Bone marrow (tissue), 2 donors: ENCODE measurements at regions not wholly inside any gene's neighbourhood (a gene's known extent, or its start where the extent isn't known, plus 50 kb on each side); places are given as distances from the start of the nearest gene placed in this dataset.
"Not testable (repeated sequence)": the region's sequence is repeated elsewhere in the genome, so short reads cannot be mapped to it uniquely, and the experiment has no call there.

Source experiments
- DNase-seq, 2 donors: peaks; one replicate each; lab custom pipeline; 2025; lab: John Stamatoyannopoulos, UW

DNA sequence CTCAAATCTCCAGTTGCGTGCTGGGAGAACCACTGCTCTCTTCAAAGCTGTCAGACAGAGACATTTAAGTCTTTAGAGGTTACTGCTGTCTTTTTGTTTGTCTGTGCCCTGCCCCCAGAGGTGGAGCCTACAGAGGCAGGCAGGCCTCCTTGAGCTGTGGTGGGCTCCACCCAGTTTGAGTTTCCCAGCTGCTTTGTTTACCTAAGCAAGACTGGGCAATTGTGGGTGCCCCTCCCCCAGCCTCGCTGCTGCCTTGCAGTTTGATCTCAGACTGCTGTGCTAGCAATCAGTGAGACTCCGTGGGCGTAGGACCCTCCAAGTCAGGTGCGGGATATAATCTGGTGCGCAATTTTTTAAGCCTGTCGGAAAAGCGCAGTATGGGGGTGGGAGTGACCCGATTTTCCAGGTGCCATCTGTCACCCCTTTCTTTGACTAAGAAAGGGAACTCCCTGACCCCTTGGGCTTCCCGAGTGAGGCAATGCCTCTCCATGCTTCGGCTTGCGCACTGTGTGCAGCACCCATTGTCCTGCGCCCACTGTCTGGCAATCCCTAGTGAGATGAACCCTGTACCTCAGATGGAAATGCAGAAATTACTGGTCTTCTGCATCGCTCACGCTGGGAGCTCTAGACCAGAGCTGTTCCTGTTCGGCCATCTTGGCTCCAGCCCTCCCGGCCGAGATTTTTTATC lies 414.8 kb upstream of the SYNCRIP start:
- DNase-seq, result not testable (repeated sequence)

DNA sequence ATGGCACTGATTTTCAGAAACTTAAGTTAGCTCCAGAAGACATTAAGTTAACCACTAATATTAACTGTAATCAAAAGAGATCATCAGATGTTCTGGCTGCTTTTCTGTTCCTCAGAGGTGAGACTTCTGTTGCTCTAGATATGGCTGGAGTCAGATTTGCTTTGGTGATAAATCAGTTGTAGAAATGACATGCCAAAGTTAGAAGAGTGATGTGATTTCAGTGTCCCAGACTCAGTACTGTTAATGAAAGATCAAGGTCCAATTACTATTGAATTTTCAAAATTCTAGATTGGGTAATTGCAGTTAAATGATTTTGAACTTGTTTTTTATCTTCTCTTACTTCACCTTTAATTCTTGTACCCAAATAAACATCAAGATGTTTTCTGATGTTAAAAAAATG lies 402.4 kb upstream of the SYNCRIP start:
- DNase-seq, result no peak

DNA sequence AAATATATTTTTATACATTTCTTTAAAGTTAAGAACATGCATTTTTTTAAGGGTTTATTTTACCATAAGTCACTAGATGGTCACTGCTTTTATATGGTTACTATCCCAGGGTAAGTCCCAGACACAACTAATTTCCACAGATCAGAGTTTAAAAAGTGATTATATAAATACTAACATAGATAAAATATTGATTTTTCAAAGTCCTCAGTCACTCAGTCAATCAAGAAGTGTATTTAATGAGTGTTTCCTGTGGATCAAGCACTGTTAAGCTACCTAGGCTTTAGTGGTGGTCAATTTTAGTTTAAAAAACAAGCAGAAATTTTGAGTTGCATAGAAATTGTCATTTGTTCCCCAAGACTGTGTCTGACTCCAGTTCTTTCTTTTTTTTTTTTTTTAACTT lies 399.5 kb upstream of the SYNCRIP start:
- DNase-seq, result no peak

DNA sequence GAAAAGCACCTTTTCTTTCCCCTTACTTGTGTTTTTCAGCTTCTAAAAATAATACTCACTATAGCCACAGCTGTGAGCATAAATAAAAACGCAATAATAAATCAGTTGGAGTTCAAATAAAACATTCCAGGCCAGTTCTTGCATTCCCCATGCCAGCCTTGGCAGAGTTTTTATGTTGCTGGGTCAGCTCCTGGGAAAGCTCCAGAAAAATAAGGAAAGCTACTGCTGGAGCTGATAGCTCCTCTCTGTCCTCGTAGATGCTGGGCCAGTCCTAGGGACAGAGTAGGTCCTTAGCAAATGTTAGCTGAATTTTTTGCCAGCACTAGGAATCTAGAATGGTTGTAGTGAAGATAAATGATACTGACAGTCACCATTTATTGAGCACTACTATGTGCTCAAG lies 389.0 kb upstream of the SYNCRIP start:
- DNase-seq, result no peak

DNA sequence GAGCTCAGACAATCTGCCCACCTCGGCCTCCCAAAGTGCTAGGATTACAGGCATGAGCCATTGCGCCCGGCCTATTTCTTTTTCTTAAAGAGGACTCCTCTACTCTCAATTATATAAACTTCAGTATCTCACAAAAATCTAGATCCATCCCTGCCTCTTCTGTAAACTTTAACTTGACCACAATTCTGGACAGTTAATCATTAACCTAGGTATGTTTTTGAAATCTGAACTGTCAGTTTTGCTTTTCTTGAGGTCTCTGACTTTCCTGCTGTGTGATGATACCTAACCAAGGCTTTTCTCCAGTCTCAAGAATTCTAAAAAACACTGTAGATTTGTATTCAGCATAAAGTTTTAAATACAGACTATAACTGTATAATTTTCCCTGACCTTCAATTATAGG lies 388.2 kb upstream of the SYNCRIP start:
- DNase-seq, result no peak

DNA sequence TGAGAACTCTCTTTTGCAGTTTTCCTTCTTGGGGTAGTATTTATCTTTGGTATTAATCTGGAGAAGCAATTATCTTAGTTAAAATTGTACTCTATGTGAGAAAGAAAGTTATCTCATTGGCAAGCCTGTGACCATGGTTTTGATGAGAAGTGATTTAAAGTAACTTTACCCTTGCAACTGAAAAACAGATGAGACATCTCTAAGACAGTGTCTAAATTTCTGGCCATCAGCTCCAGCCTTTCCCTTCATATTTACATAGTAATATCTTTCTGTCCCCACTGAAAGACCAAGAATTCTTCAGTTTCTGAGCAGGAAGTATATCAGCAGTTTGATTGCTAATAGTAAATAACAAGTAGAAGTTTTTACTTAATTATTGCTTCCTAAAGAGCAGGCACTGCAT lies 386.1 kb upstream of the SYNCRIP start:
- no peak for DNase-seq

DNA sequence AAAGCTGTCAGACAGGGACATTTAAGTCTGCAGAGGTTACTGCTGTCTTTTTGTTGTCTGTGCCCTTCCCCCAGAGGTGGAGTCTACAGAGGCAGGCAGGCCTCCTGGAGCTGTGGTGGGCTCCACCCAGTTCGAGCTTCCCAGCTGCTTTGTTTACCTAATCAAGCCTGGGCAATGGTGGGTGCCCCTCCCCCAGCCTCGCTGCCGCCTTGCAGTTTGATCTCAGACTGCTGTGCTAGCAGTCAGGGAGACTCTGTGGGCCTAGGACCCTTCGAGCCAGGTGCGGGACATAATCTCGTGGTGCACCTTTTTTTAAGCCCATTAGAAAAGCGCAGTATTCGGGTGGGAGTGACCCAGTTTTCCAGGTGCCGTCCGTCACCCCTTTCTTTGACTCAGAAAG lies 384.2 kb upstream of the SYNCRIP start:
- not testable (repeated sequence) for DNase-seq

DNA sequence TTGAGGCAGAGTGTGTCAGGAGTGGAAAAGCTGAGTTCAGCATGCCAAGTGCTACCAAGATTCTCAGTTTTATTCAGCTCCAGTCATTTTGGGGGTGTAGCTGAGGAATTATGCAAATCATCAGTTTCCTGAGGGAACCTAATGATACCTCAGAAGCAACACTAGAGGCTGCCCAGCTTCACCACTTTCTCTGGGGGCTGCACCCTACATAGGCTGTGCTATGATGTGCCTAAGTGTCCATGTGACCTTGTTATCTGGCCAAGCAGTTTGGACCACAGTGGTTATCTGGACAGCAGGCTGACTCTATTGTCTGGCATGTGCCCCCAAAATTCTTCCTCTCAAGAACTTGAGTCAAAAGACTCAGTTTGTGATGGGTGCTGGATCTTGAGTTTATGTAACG lies 374.6 kb upstream of the SYNCRIP start:
- no peak for DNase-seq

DNA sequence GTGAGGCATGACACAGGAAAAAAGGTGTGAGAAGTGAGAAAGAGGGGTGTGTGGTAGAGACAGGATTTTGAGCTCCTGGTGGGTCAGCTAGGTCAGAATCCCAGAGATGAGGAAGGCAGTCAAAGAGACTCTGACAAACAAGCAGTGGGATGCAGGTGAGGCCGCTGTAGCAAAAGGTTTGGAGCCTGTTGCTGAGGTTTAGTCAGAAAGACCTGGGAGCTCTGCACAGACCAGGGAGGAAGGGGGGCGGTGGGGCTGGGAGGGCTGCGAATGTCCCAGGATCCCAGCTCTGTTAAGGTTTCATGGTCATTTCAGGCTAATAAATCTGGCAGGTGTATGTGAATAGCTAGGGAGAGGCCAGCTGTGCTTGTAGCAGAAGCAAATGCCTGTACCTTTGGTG lies 373.9 kb upstream of the SYNCRIP start:
- no peak for DNase-seq

DNA sequence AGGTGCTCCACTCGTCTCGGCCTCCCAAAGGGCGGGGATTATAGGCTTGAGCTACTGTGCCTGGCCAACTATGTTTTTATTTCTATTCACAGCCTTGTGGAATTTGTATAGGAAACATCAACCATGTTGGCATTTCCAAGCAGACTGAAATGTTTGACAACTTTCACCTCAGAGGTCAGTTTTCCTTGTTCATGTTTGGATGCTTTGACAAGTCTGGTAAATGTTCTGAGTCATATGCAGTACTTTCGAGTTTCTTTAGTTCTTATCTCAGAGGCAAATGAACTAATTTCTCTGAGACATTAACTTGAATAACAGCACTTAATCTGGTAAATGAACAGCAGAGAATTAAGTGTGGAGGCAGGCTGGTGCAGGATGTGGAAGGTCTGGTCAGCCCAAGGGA lies 373.4 kb upstream of the SYNCRIP start:
- DNase-seq, result no peak

DNA sequence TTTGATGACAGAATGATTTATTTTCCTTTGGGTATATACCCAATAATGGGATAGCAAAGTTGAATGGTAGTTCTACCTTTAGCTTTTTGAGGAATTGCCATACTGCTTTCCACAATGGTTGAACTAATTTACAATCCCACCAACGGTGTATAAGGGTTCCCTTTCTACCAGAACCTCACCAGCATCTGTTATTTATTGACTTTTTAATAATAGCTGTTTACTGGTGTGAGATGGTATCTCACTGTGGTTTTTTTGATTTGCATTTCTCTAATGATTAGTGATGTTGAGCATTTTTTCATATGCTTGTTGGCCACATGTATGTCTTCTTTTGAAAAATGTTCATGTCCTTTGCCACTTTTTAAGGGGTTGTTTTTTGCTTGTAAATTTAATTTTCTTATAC lies 370.3 kb upstream of the SYNCRIP start:
- DNase-seq, result not testable (repeated sequence)

DNA sequence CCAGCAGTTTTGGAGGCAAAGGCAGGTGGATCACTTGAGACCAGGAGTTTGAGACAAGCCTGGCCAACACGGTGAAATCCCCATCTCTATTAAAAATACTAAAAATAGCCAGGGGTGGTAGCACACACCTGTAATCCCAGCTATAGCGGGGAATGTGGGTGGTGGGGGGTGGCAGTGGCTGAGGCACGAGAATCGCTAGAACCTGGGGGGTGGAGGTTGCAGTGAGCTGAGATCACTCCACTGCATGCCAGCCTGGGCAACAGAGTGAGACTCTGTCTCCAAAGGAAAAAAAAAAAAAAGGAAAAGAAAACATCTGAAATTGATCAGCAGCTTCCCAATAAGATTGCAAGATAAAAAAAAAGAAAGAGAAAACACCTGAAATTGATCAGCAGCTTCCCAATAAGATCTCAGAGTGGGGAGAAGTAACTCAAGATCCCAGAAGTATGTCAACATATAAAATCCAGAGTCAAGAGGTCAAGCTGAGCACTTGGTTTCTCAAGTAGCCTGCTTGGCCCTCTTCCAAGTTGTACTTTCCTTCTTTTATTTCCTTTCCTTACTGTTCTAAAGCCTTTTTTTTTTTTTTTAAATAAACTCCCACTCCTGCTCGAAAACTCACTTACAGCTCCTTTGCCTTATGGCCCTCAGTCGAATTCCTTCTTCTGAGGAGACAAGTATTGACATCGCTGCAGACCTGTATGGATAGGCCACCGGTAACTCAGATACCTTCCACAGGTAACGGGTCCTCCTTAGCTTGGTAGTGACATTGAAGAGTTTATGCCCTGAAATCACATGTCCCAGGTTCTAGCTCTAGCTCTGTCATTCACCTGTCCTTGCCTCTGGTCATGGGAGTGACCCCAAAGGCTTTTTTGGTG lies 368.5 kb upstream of the SYNCRIP start:
- DNase-seq, result no peak

DNA sequence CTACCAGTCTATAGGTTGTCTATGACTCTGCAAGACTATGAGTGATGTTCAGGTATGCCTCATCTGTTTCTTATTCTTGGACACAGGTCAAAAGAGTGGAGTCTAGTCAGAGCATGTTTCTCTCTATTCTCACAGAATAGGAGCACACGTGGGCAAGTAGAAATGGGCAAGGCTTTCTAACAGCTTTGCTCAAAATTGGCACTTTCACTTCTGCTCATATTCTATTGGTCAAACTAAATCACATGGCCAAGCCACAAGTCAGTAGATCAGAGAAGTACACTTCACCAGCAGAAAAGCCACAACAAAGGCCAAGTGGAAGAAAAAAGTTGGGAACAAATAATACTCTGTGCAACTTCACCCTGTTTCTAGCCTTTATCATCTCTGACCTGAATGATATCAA lies 354.5 kb upstream of the SYNCRIP start:
- no peak for DNase-seq

DNA sequence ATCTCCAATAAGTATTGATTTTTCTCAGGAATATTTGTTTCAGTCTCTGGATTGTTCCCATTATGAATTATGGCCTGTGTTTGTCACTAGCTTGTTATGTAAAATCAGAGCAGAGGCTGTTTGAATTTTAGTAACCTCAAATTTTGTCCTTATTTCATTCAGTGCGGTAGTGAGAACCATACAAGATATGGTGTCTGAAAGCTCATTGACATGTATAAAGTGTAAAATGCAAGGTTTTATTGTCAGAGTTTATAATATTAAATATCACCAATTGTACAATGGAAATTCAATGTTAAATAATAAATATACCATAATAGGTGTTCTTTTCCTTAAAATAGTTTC lies 353.3 kb upstream of the SYNCRIP start:
- DNase-seq, result no peak

DNA sequence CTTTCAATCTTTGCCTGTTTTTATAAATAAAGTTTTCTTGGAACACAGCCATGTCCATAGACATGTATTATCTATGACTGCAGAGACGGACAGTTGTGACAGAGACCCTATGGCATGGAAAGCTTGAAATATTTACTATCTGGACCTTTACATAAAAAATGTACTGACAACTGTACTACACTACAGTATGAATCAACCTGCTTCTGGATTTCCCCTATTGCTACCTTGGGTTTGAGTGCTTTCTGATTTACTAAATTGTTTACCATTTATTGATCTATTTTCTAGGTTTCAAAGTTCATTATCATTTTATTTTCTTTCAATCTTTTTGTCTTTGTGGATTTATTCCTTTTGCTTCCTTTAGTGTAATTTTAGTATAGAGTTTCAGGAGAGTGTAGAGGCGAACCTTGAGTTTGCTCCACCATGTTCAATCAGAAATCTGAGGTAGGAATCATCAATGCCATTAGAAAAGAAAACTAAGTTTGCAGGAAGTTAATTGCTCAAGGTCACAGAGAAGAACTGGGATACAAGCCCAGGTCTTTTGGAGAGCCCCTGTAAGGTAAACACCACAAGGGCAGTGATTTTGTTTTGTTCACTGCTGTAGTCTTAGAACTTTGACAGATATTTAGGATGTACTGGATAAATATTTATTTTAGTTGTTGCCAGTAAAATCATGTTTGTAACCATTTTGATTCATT lies 352.8 kb upstream of the SYNCRIP start:
- no peak for DNase-seq

DNA sequence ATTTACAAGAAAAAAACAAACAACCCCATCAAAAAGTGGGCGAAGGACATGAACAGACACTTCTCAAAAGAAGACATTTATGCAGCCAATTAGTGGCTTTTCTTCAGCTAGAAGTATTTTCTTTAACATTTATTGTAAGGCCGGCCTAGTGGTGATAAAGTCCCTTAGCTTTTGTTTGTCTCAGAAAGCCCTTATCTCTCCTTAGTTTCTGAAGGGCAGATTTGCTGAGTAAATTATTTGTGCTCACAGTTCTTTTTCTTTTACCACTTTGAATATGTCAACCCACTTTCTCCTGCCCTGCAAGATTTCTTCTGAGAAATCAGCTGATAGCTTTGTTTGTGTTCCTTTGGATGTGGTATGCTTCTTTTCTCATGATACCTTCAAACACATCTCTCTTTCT lies 344.0 kb upstream of the SYNCRIP start:
- no peak for DNase-seq

DNA sequence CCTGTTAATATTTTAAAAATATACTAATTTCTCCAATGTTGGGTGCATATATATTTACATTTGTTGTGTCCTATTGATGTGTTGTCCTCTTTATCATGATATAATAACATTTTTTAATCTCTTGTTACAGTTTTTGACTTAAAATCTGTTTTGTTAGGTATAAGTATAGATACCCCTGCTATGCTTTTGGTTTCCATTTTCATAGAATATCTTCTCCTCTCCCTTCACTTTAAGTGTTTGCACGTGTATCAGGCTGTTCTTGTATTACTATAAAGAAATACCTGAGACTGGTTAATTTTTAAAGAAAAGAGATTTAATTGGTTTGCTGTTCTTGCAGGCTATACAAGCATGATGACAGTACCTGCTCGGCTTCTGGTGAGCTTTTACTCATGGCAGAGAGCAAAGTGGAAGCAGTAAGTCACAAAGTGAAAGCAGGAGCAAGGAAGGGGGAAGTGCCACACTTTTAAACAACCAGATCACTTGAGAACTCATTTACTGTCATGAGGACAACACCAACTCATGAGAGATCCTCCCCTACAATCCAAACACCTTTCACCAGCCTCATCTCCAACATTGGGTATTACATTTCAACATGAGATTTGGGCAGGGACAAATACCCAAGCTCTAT lies 340.5 kb upstream of the SYNCRIP start:
- no peak for DNase-seq

DNA sequence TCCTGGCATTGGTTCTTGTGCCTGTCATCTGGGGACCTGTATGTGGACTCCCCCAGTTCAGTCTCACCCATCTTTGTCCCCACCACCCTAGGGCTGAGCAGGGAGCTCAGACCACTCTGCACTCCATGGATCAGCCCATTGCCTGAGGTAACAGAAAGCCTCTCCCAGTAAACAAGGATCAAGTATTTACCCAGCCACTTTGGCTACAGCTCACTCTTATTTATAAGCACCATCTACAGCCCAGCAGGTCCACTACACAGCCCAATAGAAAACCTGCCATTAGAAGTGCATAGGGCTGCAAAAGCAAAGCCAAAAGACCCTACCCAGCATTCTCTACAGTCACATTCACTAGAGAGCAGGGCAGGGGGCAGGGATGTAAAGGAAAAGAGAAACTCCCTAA lies 335.0 kb upstream of the SYNCRIP start:
- DNase-seq, result no peak

DNA sequence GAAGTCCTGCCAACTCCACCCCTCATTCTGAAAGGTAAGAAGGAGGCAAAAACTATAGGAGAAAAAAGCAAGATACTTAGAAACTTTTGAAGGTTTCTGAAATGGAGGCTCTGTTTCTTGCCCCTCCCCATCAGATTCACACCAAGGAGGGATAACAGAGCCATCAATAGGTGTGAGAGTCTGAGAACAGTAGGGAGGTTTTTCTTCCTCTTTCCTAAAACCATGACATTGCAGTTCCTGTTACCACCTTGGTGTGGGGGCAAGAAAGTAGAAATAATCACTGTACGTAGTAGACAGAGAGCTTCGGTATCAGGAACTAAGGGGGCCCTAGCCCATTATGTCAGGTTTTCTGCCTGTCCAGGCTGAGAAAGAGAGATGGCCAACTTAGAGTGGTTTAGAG lies 333.3 kb upstream of the SYNCRIP start:
- no peak for DNase-seq

DNA sequence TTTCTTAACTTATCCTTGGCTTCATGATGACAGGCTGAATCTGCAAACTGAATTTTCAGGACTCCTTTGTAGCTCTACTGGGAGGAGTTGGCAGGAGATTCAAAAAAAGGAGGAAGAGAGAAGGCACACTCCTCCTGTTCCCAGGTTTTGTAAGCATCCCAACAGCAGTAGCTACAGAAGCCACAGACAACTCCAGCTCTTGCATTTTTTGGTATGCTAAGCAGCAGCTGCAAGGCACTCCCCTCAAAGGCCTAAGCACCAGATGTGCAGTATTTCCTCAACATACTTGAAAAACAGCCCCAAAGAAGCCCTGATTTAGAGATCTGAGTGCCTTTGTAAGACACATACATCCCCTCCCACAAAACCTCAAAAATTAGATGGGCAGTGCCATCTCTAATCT lies 328.6 kb upstream of the SYNCRIP start:
- no peak for DNase-seq

DNA sequence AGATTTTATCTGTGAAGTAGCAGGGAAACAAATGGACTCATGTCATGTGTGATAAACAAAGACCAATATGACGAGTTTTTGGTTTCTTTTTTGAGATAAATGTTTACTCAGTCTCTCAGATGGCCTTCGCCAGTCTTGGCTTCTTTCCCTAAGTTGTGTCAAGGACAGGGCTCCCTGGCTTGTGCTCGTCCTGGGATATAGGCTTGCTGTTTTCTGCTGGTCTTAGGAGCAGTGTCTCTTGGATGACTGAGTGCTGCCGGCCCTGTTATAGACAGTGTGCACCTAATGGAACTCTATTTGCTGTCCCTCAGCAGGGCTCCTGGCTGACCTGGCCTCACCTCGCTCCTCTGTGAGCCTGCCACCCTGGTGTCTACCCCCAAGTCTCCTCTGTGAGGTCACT lies 324.1 kb upstream of the SYNCRIP start:
- no peak for DNase-seq

DNA sequence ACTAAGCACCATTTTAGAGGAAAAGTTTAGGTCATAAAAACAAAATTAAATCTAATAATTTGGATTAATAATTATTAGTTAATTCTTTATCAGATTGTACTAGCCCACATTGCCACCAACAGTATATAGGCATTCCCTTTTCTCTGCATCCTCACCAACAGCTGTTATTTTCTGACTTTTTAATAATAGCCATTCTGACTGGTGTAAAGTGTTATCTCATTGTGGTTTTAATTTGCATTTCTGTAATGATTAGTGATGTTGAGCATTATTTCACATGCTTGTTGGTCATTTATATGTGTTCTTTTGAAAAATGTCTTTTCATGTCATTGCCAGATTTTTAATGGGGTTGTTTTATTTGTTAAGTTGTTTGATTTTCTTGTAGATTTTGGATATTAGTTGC lies 319.1 kb upstream of the SYNCRIP start:
- no peak for DNase-seq

DNA sequence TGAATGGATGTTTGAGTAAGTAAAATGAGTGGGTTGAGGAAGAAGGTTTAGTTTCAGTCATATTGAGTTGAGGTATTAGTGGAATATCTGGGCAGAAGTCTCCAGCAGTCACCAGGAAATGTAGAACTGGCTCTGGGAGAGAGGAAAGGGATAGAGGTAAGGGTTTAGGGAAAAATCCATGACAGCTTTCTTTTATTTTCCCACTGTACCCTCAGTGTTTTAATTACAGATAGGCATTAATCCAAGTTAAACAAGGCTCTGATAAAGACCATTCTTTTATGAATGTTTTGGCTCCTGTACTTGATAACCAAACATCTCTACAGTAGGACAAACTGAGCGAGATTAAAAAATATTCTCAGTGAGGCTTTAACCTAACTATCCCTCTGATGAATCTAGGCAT lies 318.4 kb upstream of the SYNCRIP start:
- no peak for DNase-seq
